ENCODE measurements at regions not wholly inside any gene's neighbourhood (a gene's known extent, or its start where the extent isn't known, plus 50 kb on each side); places are given as distances from the start of the nearest gene placed in this dataset.

GRCh38 chr1:82511441-82511840, 710.7 kb downstream of the ADGRL2 start:
- no peak overlapping the region for H3K27ac ChIP-seq
- no peaks in the 10 kb centered on the region for H3K27me3 ChIP-seq
- H3K36me3 ChIP-seq, result no peaks in the 10 kb centered on the region
- peaks cover 0 to 6% (median 0%) of the 10 kb centered on the region in 3 donors for H3K4me1 ChIP-seq
- H3K4me3 ChIP-seq, result no peak overlapping the region
- no peak for DNase-seq
- H3K9me3 ChIP-seq, result no peaks in the 10 kb centered on the region
- no peak for TF ChIP-seq CTCF (IDR thresholded peaks at IDR 0.05)
- no peak for TF ChIP-seq POLR2A (IDR thresholded peaks at IDR 0.05)
- intact Hi-C loops (cut with DNase I), result no loop called here

GRCh38 chr1:82510431-82510830, 709.7 kb downstream of the ADGRL2 start:
- WGBS, 2 donors, result 77 to 90% methylated on average over 2 of the region's 2 CpGs

GRCh38 chr1:82507011-82507410, 706.3 kb downstream of the ADGRL2 start:
- no peaks in the 10 kb centered on the region for H3K27me3 ChIP-seq
- H3K36me3 ChIP-seq, result no peaks in the 10 kb centered on the region
- H3K9me3 ChIP-seq, result no peaks in the 10 kb centered on the region
- no peak for TF ChIP-seq POLR2A (IDR thresholded peaks at IDR 0.05)
- DNase-seq, result no peak
- WGBS, 2 donors, result 79 to 82% methylated on average over 1 of the region's 1 CpG
- H3K4me3 ChIP-seq, result no peak overlapping the region
- no peak overlapping the region for H3K27ac ChIP-seq
- peaks cover 0 to 15% (median 0%) of the 10 kb centered on the region in 3 donors for H3K4me1 ChIP-seq
- intact Hi-C loops (cut with DNase I), result no loop called here

More at GRCh38 chr1:82510431-82510830, 709.7 kb downstream of the ADGRL2 start:
- Histone ChIP-seq H3K27ac (no peak overlapping the region), H3K27me3 (no peaks in the 10 kb centered on the region), H3K9me3 (no peaks in the 10 kb centered on the region), H3K4me1 (peaks cover 0 to under 1% (median 0%) of the 10 kb centered on the region in 3 donors), H3K4me3 (no peak overlapping the region), H3K36me3 (no peaks in the 10 kb centered on the region)
- DNase-seq, result no peak
- TF ChIP-seq CTCF (IDR thresholded peaks at IDR 0.05), result no peak
- TF ChIP-seq POLR2A (IDR thresholded peaks at IDR 0.05), result no peak
- intact Hi-C loops (cut with DNase I), result no loop called here

GRCh38 chr1:82503822-82504221, 703.1 kb downstream of the ADGRL2 start:
- intact Hi-C loops (cut with DNase I), result no loop called here
- Histone ChIP-seq H3K9me3 (no peaks in the 10 kb centered on the region), H3K27ac (no peak overlapping the region), H3K4me3 (no peak overlapping the region), H3K27me3 (no peaks in the 10 kb centered on the region), H3K36me3 (no peaks in the 10 kb centered on the region), H3K4me1 (peaks cover 0 to 15% (median 0%) of the 10 kb centered on the region in 3 donors)
- no peak for DNase-seq
- WGBS, 2 donors, result 33 to 45% methylated on average over 1 of the region's 1 CpG
- TF ChIP-seq CTCF (IDR thresholded peaks at IDR 0.05) (no peak), POLR2A (IDR thresholded peaks at IDR 0.05) (no peak)

GRCh38 chr1:82499022-82499421, 698.3 kb downstream of the ADGRL2 start:
- H3K27me3 ChIP-seq, result no peaks in the 10 kb centered on the region
- no peaks in the 10 kb centered on the region for H3K36me3 ChIP-seq
- H3K4me3 ChIP-seq, result no peak overlapping the region
- no peak for TF ChIP-seq CTCF (IDR thresholded peaks at IDR 0.05)
- no peak for TF ChIP-seq POLR2A (IDR thresholded peaks at IDR 0.05)
- peaks cover 0 to 25% (median 0%) of the 10 kb centered on the region in 3 donors for H3K9me3 ChIP-seq
- no peak for DNase-seq
- H3K4me1 ChIP-seq, result peaks cover 0 to 9% (median 0%) of the 10 kb centered on the region in 3 donors
- H3K27ac ChIP-seq, result no peak overlapping the region
- intact Hi-C loops (cut with DNase I), result no loop called here

- TF ChIP-seq CTCF (IDR thresholded peaks at IDR 0.05) (no peak), POLR2A (IDR thresholded peaks at IDR 0.05) (no peak)
- H3K4me3 ChIP-seq, result no peak overlapping the region
- H3K27me3 ChIP-seq, result no peaks in the 10 kb centered on the region
- DNase-seq, result no peak
- intact Hi-C loops (cut with DNase I), result no loop called here
- WGBS, 2 donors, result 58 to 94% methylated on average over 3 of the region's 3 CpGs
- H3K27ac ChIP-seq, result no peak overlapping the region
- no peaks in the 10 kb centered on the region for H3K4me1 ChIP-seq
- H3K9me3 ChIP-seq, result peaks cover 0 to 27% (median 0%) of the 10 kb centered on the region in 3 donors
- no peaks in the 10 kb centered on the region for H3K36me3 ChIP-seq
These were observed 693.4 kb downstream of the ADGRL2 start for GRCh38 chr1:82494117-82494516.
